HK-2 (cell line): ENCODE measurements at regions not wholly inside any gene's neighbourhood (a gene's known extent, or its start where the extent isn't known, plus 50 kb on each side); places are given as distances from the start of the nearest gene placed in this dataset.
"Not testable (repeated sequence)": the region's sequence is repeated elsewhere in the genome, so short reads cannot be mapped to it uniquely, and the experiment has no call there.

Source experiments
- DNase-seq: peaks from one replicate; pipeline ENCODE4 v3.0.0-alpha.2; 2018; ENCODE audit not compliant: unreplicated experiment

DNA sequence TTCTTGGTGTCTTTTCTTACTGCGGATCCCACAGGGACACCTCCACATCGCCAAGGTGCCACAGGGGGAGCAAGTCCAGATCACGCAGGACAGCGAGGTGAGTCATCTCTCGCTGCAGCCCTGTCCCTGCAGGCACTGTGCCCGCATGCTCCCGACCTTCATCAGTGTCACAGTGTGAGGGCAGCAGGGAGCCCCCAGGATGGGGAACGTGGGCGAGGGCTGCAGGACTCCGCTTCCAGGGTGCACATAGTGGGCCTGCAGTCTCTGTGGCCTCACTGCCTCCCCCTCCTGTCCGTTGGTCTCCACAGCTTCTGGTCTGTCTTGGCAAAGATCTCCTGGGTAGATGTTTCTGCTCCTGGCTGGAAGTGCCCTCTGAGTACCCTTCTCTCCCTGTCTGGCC lies 78.0 kb downstream of the NPIPB11 start:
- not testable (repeated sequence) for DNase-seq

GRCh38 chr16:29327631-29328408 lies 78.7 kb downstream of the NPIPB11 start:
- not testable (repeated sequence) for DNase-seq

GRCh38 chr16:29326164-29327125 lies 80.1 kb downstream of the NPIPB11 start:
- not testable (repeated sequence) for DNase-seq

GRCh38 chr16:29323725-29324124 lies 82.8 kb downstream of the NPIPB11 start:
- not testable (repeated sequence) for DNase-seq

DNA sequence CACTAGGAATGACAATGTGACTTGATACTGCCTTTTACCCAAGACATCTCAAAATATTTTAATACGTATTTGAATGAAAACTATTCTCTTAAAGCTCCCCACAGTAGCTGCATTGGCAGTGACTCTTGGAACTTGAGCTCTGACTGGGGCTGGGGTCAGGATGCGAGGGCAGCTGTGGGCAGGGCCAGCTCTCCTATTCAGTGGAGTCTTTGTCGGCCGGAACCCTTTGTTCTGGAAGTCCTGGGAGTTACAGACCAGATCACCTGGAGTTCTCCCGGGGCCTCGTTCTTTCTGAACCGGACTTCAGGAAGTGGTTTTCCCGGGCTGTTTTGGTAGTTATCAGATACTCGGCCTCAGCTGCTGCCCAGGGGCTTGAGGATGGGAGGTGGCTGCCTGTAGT lies 84.9 kb downstream of the NPIPB11 start:
- no peak for DNase-seq

- DNase-seq: no peak
Observed at GRCh38 chr16:29321000-29321393, 85.5 kb downstream of the NPIPB11 start.

- no peak for DNase-seq
Observed at GRCh38 chr16:29320274-29320999, 86.1 kb downstream of the NPIPB11 start.

DNA sequence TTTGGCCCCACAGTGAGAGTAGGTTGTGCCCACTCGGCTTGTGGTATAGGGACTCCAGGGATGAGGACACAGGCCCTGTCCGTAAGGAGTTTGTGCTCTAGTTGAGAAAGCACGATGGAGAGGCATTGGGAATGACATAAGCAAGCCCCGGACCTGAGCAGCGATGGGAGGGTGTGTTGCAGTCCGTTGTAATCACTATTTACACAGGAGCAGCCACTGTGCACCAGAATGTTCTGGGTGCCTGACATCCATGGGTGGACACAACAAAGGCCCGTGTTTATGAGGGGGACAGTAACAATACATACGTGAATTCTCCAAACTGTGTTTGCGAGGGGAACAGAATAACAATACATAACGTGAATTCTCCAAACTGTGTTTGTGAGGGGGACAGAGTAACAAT lies 86.8 kb downstream of the NPIPB11 start:
- no peak for DNase-seq

DNA sequence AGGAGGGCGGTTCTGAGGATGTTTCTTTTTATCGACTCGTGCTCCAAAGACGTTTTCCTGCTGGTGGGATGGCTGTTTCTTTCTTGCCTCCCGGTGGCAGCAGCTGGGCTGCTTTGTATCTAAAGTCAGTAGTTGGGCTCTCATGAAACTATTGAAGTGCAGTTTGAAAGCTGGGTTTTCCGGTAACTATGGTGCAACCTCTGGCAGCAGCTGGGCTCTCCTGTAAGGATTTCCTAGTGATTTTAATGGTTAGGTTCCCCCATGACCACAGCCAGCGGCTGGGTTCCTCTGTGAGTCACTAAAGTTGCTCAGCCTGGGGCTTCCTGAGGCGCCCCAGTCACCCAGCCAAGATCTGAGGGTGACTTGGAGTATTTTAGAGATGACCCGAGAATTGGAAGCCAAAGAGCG lies 87.9 kb downstream of the NPIPB11 start:
- not testable (repeated sequence) for DNase-seq

DNA sequence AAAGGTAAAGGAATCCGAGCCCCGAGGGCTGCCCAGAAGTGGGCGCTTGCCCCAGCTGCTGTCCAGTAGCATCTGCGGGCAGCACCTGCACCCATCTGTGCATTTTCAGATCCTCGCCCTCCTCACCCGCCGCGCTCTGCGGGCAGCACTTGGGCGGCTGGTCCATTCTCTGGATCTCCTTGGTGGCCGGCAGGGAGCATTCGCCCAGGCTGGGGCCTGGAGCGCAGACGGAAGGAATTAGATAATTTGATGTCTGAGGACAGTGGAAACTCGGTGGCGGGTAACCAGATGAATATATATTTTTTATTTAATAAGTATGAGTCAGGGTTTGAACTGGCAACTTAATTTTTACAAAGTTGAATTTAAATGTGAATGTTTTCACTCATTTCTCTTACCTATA lies 88.5 kb downstream of the NPIPB11 start:
- DNase-seq: no peak

DNA sequence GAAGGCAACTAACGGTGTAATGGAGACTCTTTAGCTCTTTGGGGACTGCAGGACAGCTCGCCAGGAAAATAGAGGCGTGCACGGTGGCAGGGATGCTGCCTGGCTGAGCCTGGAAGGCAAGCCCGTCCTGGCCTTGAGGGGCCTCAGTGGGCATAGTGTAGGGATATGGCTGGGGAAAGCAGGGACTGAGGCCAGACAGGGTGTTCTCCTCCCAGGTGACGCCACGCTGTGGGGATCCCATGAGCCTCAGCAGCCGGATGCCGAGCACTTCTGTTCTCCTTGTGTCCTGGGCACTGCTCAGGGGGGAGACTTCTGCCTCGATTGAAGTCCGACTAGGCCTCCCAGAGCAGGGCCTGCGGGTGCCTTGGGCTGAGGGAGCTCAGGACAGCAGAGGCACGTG lies 89.2 kb downstream of the NPIPB11 start:
- no peak for DNase-seq

GRCh38 chr16:29316761-29317183 lies 89.7 kb downstream of the NPIPB11 start:
- DNase-seq: no peak

- no peak for DNase-seq
Observed at GRCh38 chr16:29315916-29316517, 90.5 kb downstream of the NPIPB11 start.

DNA sequence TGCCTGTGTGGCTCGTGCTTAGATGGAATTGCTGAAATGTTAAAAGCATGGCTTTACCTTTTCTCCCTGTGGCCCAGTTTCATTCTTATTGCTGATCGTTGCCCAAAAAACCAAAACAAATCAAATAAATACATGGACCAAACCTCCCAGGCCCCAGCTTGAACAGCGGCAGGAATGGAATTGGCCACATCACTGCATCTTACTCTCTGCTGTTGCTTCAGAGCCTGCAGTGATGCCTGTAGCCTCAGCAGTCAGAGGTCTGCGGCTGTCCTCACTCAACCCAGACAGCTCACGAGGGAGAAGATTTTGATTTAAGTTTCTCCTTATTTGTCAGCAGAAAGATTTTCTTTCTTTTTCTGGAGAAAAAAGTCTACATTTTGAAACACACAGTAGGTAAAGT lies 91.5 kb downstream of the NPIPB11 start:
- no peak for DNase-seq

GRCh38 chr16:29314292-29314934 lies 92.1 kb downstream of the NPIPB11 start:
- DNase-seq: no peak

DNA sequence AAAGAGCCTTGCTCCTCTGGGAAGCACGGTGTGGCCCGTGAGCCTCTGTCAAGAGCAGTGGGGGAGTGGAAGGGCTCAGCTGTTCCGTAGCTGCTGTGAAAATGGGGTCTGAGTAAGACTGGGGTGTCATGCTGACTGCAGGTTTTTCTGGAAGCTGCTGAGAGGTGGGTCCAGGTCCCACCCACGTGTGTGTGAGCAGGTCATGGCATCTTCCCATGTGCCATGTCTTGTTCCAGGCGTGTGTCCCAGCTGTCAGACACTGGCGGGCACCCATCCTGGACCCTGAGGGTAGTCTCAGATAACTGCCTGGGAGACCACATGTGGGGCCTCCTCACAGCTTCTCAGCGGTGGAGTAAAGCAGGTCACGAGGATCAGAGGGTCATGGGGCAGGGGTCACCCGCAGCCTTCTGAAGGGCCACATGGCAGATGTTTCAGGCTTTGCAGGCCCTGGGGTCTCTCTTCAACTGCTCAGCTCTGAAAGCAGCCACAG lies 92.9 kb downstream of the NPIPB11 start:
- no peak for DNase-seq

DNA sequence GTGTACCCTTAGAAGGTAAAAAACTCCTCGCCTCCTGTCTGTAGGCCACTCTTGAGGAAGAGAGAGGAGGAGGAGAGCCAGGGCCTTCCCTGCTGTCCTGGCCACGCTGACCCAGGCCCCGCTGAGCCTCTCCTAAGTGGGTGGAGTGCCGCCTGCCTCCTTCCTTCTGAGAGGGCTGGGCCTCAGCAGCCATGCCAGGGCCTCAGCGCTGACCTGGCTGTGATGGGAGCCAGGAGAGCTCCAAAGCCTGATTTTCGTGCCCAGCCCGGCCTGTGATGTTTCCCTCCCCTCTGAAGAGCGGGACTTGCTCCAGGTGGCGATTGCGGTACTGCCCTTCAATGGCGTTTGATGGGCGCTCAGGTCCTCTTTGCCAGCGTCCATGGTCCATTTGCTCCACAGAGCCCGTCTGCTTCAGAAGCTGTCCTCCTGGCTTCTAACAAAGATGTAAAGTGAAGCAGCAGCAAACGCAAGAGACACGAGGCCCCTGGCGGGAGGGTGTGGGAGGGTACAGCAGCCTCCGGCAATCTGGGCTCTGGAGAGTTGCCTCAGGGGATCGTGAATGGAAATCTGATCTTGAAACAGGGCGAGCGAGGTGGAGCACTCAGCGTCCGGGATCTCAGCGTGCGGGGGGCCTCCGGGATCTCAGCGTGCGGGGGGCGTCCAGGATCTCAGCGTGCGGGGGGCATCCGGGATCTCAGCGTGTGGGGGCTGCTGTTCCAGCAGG lies 93.5 kb downstream of the NPIPB11 start:
- DNase-seq: no peak

DNA sequence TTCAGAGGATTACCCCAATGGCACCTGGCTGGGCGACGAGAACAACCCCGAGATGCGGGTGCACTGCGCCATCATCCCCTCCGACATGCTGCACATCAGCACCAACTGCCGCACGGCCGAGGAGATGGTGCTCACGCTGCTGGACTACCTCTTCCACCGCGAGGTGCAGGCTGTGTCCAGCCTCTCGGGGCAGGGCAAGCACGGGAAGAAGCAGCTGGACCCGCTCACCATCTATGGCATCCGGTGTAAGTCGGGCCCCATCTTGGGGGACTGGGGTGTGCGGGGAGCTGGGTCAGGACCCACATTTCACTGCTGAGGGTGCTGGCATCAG lies 94.2 kb downstream of the NPIPB11 start:
- not testable (repeated sequence) for DNase-seq

DNA sequence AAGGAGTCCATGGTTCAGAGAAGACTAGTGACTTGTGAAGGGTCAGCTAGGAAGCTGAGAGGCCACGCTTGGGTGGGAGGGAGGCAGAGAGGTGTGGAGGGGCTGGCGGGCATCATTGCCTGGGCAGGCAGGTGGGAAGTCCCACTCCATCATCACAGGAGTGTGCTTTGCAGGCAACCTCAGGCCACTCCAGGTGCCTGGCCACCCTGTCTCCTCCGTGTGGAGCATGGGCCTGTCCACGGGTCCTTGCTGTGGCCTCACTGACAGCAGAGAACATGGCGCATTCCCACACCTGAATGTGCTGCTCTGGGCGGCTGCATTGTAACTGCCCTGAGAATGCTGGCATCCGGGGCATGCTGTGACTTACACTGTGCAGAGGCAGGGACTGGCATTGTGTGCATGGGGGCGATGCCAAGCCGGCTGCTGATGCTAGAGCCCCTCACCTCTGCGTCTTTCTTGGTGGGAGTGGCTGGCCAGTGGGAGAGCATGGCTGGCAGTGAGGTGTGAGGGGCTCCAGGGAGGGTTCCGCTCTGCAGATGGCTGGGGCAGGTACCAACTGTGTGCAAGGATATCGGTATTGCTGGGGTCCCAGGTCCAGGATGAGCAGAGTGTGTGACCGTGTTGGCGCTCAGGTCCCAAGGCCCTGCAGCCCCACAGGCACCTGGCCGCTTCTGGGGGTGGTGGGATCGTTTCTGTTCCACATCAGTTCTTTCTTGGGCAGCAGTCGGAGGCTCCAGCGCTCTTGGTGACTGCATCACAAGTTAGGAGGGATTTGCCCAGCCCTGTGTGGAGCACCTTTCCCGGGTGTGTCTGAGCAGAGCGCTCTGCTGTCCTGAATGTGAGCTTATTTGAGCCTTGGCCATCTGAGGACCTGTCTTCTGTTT lies 94.8 kb downstream of the NPIPB11 start:
- no peak for DNase-seq
